KMS-11 (cell line): ENCODE measurements at regions not wholly inside any gene's neighbourhood (a gene's known extent, or its start where the extent isn't known, plus 50 kb on each side); places are given as distances from the start of the nearest gene placed in this dataset.

Experiments used
- H2AFZ ChIP-seq: fragments of 200-600 bp; sonication (generic); 2 replicates; pipeline ENCODE4 v1.6.1; 2016; ENCODE audit warnings: antibody characterized with exemption, mixed run types, low read depth
- H3K27ac ChIP-seq: fragments of 200-600 bp; sonication (generic); 2 replicates; pipeline ENCODE4 v1.6.1; 2016; ENCODE audit warnings: mild to moderate bottlenecking, mixed run types
- H3K27me3 ChIP-seq: fragments of 200-600 bp; sonication (generic); 2 replicates; pipeline ENCODE4 v1.6.1; 2017; ENCODE audit warnings: mild to moderate bottlenecking, low read depth, mixed run types, moderate library complexity; ENCODE audit not compliant: insufficient read depth
- H3K36me3 ChIP-seq: fragments of 200-600 bp; sonication (generic); 2 replicates; pipeline ENCODE4 v1.6.1; 2017; ENCODE audit warnings: mild to moderate bottlenecking, mixed run types; ENCODE audit not compliant: insufficient read depth
- H3K4me1 ChIP-seq: fragments of 200-600 bp; sonication (generic); 2 replicates; pipeline ENCODE4 v1.6.1; 2016; ENCODE audit warnings: mild to moderate bottlenecking, low read depth, mixed run types; ENCODE audit not compliant: poor library complexity, severe bottlenecking
- H3K4me2 ChIP-seq: fragments of 200-600 bp; sonication (generic); 2 replicates; pipeline ENCODE4 v1.7.0; 2016; ENCODE audit warnings: mild to moderate bottlenecking, mixed run types
- H3K4me3 ChIP-seq: fragments of 200-600 bp; sonication (generic); IDR thresholded peaks from 2 replicates; pipeline ENCODE4 v1.6.1; 2017; ENCODE audit warnings: low read depth, low read length, mixed read lengths; ENCODE audit not compliant: insufficient read depth
- H3K79me2 ChIP-seq: fragments of 200-600 bp; sonication (generic); 2 replicates; pipeline ENCODE4 v1.6.1; 2016; ENCODE audit warnings: low read depth, mixed run types; ENCODE audit not compliant: insufficient read depth
- H3K9ac ChIP-seq: fragments of 200-600 bp; sonication (generic); 2 replicates; pipeline ENCODE4 v1.6.1; 2016; ENCODE audit warnings: mild to moderate bottlenecking, mixed run types
- H4K20me1 ChIP-seq: fragments of 200-600 bp; sonication (generic); 2 replicates; pipeline ENCODE4 v1.6.1; 2016; ENCODE audit warnings: mild to moderate bottlenecking, mixed run types; ENCODE audit not compliant: insufficient read depth
- TF ChIP-seq, protein P1 (sequence below): fragments of 200-600 bp; sonication (generic); conservative IDR thresholded peaks from 2 replicates; pipeline ENCODE4 v1.6.1; 2017; ENCODE audit warnings: low read depth, mild to moderate bottlenecking, antibody characterized with exemption, low read length, moderate library complexity, mixed read lengths

DNA sequence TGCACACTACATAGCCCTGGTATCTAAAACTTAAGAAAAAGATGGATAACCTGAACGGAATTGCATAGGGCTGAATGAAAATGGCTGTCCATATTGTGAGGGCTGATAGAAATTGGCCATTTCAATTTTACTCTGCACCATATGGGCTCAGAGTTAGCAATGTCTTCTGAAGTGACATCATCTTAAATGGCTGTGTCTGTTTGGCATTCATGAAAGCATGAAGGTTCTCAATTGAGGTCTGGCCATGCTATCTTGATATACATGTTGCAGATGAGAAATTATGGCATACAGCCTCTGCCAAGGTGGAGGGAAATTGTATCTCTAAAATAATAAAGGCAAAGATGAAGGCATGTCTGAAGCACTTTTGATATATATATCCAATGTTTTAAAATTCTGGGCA is 226.0 kb upstream of the PDE3A start:
- Histone ChIP-seq H3K79me2 (no peaks in the 10 kb centered on the region), H2AFZ (no peak overlapping the region), H3K27me3 (no peaks in the 10 kb centered on the region), H3K4me3 (no peak overlapping the region), H4K20me1 (no peaks in the 10 kb centered on the region), H3K4me1 (peaks cover 55% of the 10 kb centered on the region), H3K27ac (no peak overlapping the region), H3K9ac (no peak overlapping the region), H3K4me2 (peak overlapping the region; percentile 92; the same call in 1 of the 2 replicates), H3K36me3 (no peaks in the 10 kb centered on the region)
- TF ChIP-seq, protein P1, sequence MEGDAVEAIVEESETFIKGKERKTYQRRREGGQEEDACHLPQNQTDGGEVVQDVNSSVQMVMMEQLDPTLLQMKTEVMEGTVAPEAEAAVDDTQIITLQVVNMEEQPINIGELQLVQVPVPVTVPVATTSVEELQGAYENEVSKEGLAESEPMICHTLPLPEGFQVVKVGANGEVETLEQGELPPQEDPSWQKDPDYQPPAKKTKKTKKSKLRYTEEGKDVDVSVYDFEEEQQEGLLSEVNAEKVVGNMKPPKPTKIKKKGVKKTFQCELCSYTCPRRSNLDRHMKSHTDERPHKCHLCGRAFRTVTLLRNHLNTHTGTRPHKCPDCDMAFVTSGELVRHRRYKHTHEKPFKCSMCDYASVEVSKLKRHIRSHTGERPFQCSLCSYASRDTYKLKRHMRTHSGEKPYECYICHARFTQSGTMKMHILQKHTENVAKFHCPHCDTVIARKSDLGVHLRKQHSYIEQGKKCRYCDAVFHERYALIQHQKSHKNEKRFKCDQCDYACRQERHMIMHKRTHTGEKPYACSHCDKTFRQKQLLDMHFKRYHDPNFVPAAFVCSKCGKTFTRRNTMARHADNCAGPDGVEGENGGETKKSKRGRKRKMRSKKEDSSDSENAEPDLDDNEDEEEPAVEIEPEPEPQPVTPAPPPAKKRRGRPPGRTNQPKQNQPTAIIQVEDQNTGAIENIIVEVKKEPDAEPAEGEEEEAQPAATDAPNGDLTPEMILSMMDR = no peak

DNA sequence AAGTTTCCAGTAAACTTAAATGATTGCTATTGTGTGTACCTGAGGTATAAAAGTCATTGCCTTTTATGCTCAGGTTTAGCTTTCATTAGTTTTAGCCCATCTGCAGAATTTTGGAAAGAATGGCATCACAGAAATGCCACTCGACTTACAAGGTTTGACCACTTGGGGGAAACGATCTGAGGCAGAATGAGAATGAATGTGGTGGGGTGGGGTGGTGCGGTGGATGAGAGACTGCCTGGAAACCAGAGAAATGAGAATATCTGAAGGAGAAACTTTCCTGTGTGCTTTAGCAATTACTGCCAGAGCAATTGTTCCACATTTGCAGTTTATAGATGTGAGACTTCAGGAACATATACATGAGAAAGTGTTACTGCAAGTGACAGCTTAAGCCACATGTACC is 225.4 kb upstream of the PDE3A start:
- H3K27me3 ChIP-seq = no peaks in the 10 kb centered on the region
- H3K79me2 ChIP-seq = no peaks in the 10 kb centered on the region
- peak overlapping the region; percentile 92; the same call in 1 of the 2 replicates for H3K4me2 ChIP-seq
- H4K20me1 ChIP-seq = no peaks in the 10 kb centered on the region
- H3K27ac ChIP-seq = no peak overlapping the region
- H3K9ac ChIP-seq = no peak overlapping the region
- no peak overlapping the region for H3K4me3 ChIP-seq
- H2AFZ ChIP-seq = no peak overlapping the region
- H3K4me1 ChIP-seq = peaks cover 61% of the 10 kb centered on the region
- no peaks in the 10 kb centered on the region for H3K36me3 ChIP-seq
- TF ChIP-seq, protein P1 = peak; percentile 35; the same call in 1 of the 2 replicates

DNA sequence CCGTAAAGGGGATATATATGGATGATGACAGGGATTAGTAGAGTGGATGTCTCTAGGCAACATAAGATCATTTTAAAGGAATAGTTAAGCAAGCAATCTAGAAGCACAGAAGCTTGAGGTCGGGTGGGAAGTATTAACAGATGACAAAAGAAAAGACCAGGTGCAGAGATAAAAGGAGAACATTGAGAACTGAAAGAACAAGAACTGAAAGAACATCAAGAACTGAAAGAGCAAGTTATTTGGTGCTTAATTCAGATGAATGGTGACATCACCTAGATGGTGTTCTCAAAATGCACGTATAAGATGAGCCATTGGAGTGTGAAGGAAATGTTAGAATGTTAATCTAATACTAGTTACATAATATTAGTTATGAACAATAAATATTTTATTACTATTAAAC is 224.0 kb upstream of the PDE3A start:
- Histone ChIP-seq H4K20me1 (no peaks in the 10 kb centered on the region), H3K79me2 (no peaks in the 10 kb centered on the region), H3K4me1 (peaks cover 68% of the 10 kb centered on the region), H2AFZ (no peak overlapping the region), H3K4me2 (peak overlapping the region; percentile 92), H3K27me3 (no peaks in the 10 kb centered on the region), H3K9ac (no peak overlapping the region), H3K27ac (peak overlapping the region; percentile 48), H3K4me3 (no peak overlapping the region), H3K36me3 (no peaks in the 10 kb centered on the region)
- TF ChIP-seq, protein P1 = no peak

DNA sequence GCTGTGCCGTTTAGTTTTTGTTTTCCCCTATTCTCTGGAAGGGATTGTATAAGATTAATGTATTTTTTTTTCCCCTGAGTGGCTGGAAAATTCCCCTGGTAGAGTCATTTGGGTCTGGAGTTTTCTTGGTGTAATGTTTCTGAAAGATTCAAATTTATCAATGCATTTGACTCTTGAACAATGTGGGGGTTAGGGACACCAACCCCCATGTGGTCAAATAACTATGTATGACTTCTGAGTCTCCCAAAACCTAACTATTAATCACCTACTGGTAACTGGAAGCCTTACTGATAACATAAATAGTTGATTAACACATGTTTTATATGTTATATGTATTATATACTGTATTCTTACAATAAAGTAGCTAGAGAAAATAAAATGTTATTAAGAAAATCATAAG is 220.1 kb upstream of the PDE3A start:
- no peak overlapping the region for H3K27ac ChIP-seq
- H3K36me3 ChIP-seq = no peaks in the 10 kb centered on the region
- no peaks in the 10 kb centered on the region for H3K27me3 ChIP-seq
- H3K4me1 ChIP-seq = peaks cover 56% of the 10 kb centered on the region
- no peak overlapping the region for H3K4me3 ChIP-seq
- no peaks in the 10 kb centered on the region for H3K79me2 ChIP-seq
- H3K4me2 ChIP-seq = no peak overlapping the region
- TF ChIP-seq, protein P1 = no peak
- no peak overlapping the region for H3K9ac ChIP-seq
- no peak overlapping the region for H2AFZ ChIP-seq
- no peaks in the 10 kb centered on the region for H4K20me1 ChIP-seq
